Vagina (tissue), 2 donors: ENCODE measurements at regions not wholly inside any gene's neighbourhood (a gene's known extent, or its start where the extent isn't known, plus 50 kb on each side); places are given as distances from the start of the nearest gene placed in this dataset.
"Not testable (repeated sequence)": the region's sequence is repeated elsewhere in the genome, so short reads cannot be mapped to it uniquely, and the experiment has no call there.

Experiments
- CTCF ChIP-seq, 3 experiments: fragments of 450-650 bp in 2 of 3; fragments of 200-600 bp in 1 of 3; sonication (generic) in 1 of 3; IDR thresholded peaks; one replicate each; pipeline ENCODE4 v1.5.1; 2017 to 2019; ENCODE audit warnings: antibody characterized with exemption in 3 of 3, mild to moderate bottlenecking in 2 of 3, moderate library complexity in 2 of 3
- POLR2A ChIP-seq, 2 donors: fragments of 450-650 bp; IDR thresholded peaks; one replicate each; pipeline ENCODE4 v1.6.1; 2017; ENCODE audit warnings: antibody characterized with exemption in 2 of 2, mild to moderate bottlenecking in 2 of 2, moderate library complexity in 2 of 2
- POLR2AphosphoS5 ChIP-seq, 2 donors: sonication (generic); formaldehyde crosslinking; IDR thresholded peaks; one replicate each; pipeline ENCODE4 v1.9.0; 2017; ENCODE audit warnings: antibody characterized with exemption in 2 of 2, mild to moderate bottlenecking in 2 of 2, low read depth in 1 of 2; ENCODE audit not compliant: insufficient read depth in 1 of 2

- TF ChIP-seq POLR2A (IDR thresholded peaks at IDR 0.05); CTCF (IDR thresholded peaks at IDR 0.05); POLR2AphosphoS5 (IDR thresholded peaks at IDR 0.05; ENCODE audit: insufficient read depth in 1 of 2, low read depth in 1 of 2): not testable (repeated sequence)
These were observed 70.9 kb upstream of the GOLGA6L4 start for GRCh38 chr15:84164423-84165292.
